ENCODE measurements at regions not wholly inside any gene's neighbourhood (a gene's known extent, or its start where the extent isn't known, plus 50 kb on each side); places are given as distances from the start of the nearest gene placed in this dataset.
"Not testable (repeated sequence)": the region's sequence is repeated elsewhere in the genome, so short reads cannot be mapped to it uniquely, and the experiment has no call there.

DNA sequence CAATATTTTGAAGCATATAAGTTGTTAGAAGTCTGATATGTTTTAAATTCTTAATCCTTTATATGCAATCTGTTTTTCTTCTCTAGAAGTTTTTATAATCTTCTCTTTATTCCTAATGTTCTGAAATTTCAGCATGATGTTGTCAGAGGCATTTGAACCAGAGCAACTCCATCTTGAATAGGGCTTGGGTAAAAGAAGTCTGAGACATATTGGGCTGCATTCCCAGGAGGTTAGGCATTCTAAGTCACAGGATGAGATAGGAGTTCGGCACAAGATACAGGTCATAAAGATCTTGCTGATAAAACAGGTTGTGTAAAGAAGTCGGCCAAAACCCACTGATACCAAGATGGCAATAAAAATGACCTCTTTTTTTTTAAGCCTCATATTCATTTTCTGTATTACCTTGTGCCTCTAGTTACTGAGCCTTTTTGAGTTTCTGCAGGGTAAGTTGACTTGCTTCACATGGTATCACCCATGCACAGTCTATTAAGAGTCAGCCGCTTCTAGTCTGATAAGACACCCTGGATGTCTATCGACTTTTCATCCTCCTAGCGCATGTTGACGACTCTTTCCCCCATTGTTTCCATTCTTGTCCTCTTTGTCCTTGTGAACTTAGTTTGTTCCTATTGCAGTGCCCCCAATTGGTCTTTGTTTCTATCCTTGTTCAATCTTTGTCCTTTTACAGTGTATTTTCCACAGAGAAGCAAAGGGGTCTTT is 80.8 kb upstream of the RNU6-1 start:
- DNase-seq: no peak

DNA sequence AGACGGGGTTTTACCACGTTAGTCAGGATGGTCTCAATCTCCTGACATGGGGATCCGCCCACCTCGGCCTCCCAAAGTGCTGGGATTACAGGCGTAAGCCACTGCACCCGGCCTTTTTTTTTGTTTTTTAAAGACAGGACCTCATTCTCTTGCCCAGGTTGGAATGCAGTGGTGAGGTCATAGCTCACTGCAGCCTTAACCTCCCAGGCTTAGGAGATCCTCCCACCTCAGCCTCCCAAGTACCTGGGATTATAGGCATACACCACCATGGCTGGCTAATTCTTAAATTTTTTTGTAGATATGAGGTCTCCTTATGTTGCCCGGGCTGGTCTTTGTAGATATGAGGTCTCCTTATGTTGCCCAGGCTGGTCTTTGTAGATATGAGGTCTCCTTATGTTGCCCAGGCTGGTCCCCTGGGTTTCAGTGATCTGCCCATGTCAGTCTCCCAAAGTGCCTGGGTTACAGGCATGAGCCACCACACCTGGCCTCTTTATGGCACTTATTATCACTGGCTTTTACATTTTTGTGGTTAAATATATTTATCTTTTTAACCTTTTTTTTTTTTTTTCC is 82.3 kb upstream of the RNU6-1 start:
- DNase-seq: no peak

DNA sequence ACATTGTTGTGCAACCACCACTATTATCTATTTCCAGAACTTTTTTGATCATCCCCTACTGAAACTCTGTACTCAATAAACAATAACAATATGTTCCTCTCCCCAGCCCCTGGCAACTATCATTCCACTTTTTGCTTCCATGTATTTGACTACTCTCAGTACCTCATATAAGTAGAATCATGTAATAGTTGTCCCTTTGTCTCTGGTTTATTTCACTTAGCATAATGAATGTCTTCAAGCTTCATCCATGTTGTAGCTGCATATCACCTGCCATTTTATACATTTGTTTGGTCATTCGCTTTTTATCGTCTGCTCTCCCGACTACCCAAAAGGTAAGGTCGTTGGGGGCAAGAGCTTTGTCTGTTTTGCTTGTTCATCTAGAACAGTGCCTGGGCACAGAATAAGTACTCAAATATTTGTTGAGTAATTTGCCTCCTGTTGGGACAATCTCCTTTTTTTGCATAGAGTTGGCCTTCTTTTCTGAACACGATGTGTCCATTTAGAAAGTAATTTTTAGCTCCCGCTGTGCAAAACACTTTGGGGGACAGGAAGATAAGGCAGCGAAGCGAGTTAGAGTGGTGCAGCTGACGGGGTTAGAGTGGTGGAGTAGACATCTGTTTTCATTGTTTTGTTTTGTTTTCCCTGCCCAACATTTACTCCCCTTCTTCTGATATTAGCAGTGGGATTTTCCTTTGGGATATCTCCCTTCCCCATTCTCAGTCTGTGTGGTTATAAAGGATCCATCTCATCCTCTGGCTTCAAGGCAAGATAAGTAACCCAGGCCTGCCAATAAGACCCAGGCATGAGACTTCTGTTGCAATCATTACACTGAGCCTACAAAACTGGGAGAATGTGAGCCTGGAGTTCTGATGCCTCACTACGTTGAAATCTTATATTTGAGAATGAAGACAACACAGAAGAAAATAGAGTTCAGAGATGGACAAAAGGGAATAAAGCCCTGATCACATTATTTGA is 83.4 kb upstream of the RNU6-1 start:
- no peak for DNase-seq

DNA sequence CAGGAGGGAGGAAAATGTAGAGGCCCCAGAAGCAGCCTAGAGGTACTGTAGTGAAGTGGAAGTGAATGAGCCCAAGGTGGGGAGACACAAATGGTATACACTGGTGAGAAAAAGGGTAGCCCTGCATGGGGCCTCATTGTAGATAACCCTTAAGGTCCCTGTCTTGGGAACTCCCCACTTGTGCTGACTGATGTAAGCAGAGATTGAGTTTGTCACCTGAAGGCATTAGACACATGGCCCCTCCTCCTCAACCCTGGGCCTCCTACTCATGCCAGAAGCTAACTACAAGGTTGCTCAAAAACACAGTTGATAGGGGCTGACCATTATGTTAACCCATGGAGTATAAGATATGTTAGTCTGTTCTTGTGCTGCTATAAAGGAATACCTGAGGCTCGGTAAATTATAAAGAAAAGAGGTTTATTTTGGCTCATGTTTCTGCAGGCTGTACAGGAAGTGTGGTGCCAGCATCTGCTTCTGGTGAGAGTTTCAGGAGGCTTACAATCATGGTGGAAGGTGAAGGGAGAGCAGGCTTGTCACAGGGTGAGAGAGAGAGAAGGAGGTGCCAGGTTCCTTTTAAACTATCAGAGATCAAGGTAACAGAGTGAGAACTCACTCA is 84.6 kb upstream of the RNU6-1 start:
- no peak for DNase-seq

DNA sequence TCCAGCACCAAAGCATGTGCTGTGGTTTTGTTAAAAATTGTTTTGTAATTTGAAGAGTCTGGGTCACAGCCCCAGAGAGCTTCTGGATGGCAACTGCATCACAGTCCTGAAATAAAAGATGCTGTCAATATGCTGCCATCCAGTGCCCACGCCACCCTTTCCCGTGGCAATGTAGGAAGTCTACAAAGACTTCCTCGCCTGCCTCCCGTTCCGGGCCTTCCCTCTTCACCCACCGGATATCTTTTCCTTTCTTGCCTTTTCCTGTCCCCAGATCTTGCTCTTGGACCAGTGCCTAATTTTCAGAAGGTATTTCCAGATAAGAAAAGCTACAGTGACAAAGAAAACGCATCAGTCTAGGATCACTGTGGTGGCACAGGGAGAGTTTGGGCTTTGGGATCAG is 85.3 kb upstream of the RNU6-1 start:
- no peak for DNase-seq

DNA sequence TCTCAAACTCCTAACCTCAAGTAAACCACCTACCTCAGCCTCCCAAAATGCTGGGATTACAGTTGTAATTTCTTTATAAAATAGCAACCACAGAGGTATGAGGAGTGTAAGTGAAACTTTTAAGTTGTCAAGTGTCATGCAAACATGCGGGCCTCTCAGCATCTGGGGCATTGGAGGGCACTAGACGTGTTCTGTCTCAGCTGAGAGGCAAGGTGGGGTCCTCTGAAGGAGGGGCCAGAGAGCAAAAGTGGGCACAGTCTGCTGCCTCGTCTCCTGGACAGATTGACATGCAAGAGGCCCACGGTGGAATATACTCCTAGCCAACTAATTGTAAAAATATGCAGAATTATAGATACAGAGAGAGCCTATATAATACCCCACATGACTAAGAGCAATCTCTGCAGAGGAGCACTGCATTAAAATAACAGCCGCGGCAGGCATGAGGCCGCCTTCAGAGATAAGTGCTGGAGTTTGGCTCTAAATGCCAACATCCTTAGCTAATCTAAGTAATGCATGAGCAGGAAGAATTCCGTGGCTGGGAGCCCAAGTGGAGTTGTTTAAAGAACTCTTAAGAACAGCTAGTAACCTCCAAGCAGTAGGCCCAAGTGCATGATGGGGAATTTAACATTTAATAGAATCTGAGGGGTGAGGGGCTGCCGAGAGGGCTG is 87.8 kb upstream of the RNU6-1 start:
- DNase-seq: no peak

DNA sequence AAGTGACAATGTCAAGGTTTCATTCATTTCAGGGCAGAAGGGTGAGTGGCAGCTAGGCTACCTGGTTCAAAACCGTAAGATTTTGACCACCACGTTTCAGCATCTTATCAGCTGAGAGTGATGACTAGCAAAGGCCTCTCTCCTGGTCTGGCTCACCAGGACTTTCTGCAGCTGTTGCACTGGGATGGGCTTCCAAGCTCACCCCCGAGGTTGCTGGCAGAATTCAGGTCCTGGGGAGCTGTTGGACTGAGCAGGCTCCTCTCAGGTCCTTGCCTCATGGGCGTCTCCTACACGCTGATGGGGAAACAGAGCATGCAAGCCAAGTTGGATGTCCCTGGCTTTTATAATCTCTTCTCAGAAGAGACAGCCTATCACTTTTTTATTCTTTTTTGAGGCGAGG is 88.8 kb upstream of the RNU6-1 start:
- DNase-seq: no peak

DNA sequence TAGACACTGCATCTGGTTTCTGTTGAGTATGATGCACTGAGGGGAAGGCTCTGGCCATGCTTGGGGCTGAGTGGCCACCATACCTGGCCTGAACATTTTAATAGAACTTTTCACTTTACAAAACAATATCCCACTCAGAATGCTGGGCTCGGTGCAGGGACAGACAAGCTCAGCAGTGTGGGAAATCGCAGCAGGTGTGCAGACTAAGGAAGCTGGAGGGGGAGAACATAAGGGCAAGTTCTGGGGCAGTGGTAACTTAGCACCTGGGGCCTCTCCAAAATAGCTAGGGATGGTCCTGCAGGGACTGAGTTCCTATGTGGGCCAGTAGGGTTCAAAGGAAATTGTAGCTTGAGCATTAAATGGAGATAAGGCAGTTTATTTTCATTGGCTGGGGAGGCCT is 90.9 kb upstream of the RNU6-1 start:
- no peak for DNase-seq

DNA sequence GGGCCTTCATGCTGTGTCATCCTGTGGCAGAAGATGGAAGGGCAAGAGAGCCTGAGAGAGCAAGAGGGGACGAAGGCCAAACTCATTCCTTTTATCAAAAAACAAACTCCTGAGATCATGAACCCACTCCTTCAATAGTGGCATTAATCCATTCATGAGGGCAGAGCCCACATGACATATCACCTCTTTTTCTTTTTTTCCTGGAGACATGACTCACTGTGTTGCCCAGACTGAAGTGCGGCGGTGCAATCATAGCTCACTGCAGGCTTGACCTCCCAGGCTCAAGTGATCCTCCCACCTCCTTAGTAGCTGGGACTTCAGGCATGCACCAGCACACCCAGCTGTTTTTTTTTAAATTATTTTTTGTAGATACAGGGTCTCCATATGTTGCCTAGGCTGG is 92.0 kb upstream of the RNU6-1 start:
- peak; percentile 24 for DNase-seq

DNA sequence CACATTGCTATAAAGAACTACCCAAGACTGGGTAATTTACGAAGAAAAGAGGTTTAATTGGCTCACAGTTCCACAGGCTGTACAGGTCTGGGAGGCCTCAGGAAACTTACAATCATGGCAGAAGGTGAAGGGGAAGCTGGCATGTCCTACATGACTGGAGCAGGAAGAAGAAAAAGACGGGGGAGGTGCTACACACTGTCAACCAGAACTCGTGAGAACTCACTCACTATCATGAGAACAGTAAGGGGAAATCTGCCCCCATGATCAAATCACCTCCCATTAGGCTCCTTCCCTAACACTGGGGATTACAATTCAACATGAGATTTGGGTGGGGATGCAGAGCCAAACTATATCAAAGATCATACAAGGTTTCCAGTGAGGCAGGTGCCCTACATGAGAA is 94.3 kb upstream of the RNU6-1 start:
- peak; percentile 11 for DNase-seq

DNA sequence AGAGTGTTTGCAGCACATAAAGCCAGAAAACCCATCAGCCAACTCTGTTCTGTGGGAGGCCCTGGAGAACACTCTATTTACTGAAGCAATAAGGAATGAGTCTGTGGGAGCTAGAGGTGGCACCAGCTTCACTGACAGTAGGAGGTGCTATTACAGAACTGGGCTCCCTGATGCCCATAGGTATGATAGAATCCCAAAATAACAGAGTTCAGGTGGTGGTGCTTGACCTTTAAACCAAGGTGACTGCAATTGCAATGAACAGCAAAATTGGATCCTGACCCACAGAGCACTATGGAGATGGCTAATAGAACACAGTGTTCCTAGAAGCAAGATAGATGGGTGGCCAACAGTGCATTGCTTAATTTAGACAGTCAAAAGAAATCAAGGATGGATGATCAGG is 95.4 kb upstream of the RNU6-1 start:
- no peak for DNase-seq

DNA sequence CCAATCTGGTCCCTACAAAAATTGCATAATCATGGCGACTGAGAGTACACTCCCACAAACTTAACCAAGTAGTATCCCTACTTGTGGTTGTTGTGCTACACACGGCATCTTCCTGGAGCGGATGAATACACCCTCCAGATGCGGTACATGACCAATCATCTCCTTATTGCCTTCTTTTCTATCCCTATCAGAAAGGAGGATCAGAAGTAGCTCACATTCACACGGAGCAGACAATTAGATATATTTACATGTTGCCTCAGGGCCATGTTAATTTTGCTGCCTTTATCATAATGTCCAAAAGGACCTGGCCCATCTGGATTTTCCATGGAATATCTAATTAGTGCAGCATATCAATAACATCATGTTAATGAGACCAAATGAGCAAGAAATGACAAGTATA is 96.4 kb upstream of the RNU6-1 start:
- DNase-seq: no peak

DNA sequence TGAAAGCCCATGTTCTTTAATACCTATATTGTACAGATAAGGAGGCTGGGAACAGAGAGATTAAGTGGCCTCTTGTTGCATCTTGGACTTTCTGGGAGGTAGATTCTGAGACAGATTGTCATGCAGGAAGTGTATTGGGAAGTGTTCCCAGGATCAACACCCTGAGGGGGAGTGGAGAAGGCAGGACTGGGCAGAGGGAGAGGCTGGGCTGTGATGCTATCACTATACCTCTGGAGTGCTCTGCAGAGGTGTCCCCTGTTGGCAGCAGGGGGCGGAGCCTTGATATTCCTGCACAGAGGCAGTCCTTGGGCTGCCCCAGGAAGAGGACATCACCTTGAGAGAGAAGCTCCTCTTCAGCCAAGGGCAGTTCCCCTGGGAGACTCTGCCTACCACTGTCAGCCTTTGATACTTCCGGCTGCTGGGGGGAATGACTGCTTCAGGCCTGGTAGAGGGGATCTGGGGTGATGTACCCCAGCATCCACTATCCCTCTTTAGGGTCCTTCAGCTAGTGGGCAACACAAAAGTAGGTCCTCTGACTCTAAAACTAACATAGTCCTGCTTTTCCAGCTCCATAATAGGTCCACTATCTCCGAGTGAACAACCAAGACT is 97.4 kb upstream of the RNU6-1 start:
- DNase-seq: no peak

DNA sequence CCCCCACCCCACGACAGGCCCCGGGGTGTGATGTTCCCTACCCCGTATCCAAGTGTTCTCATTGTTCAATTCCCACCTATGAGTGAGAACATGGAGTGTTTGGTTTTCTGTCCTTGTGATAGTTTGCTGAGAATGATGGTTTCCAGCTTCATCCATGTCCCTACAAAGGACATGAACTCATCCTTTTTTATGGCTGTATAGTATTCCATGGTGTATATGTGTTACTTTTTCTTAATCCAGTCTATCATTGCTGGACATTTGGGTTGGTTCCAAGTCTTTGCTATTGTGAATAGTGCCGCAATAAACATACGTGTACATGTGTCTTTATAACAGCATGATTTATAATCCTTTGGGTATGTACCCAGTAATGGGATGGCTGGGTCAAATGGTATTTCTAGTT is 99.3 kb upstream of the RNU6-1 start:
- not testable (repeated sequence) for DNase-seq

DNA sequence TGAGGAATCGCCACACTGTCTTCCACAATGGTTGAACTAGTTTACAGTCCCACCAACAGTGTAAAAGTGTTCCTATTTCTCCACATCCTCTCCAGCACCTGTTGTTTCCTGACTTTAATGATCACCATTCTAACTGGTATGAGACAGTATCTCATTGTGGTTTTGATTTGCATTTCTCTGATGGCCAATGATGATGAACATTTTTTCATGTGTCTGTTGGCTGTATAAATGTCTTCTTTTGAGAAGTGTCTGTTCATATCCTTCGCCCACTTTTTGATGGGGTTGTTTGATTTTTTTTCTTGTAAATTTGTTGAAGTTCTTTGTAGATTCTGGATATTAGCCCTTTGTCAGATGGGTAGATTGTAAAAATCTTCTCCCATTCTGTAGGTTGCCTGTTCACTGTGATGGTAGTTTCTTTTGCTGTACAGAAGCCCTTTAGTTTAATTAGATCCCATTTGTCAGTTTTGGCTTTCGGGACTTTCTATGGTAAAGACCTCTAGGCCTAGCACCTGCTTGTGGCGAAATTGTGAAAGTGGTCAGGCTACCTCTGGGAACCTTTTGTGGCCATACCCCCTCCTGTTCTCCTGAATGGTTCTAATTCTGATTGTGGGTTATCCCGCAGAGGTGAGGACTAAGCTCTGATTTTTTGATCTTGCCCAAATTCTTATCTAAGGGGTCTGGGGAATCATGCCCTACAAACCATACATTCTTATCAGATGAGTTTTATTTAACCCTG is 99.9 kb upstream of the RNU6-1 start:
- DNase-seq: not testable (repeated sequence)

DNA sequence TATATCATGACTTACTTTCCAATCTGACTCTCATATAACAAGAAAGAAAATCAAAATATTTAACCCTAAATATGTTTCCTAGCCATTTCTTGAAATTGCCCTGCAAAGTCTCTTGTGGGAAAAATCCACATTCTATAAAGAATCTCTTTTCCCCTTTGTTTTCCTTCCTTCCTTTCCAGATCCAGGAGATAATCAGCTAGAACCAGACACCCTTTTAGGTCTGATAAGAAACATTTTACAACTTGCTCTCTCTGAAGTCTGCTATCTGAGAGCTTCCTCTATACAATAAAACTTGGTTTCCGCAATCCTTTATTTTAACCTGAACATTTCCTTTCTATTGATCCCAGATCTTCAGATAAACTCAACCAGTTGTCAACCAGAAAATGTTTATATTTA is 100.5 kb upstream of the RNU6-1 start:
- no peak for DNase-seq

DNA sequence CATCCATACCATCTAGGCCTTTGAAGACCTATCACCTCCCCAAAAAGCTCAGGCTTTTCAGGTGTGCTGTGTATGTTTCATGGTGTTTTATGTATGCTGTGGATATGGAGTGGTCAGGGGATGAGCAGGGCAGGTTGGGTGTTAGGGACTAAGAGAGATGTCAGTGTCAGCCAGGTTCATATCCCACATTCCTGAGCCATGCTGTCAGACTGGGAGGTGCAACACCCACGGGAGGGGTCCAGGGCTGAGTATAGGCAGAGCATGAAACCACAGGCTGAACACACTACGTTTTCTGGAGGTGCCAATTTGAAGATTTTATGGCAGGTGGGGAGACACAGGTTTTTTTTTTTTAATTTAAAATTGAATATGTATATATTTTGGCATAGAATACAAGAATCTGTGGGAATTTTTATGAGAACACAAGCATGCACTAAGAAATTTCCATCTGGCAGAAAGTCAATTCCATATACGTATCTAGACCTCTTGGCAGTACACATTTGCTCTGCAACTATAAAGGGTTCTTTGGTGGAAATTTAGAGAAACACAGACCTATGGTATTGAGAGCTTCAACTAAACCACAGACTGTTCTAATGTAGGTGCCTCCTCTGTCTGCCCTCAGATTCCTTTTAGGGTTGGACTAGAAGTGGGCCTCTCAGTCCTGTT is 101.9 kb upstream of the RNU6-1 start:
- no peak for DNase-seq

DNA sequence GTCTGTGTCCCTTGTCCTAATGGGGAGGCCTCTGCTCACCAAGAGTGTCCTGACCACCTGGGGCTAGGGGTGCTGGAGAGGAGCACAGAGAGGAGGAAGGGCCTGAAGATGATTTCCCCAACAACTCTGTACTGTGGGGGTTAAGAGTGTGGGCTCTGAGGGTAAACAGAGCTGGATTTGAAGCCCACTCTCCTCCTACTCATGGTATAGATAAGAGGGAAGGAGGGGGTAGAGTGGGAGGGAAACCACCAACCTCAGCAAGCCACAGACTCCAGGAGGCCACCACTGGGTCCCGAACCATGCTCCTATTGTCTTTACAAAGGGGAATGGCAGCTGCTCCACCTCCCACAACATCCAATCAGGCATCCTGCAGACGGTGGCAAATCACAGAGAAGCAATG is 103.6 kb upstream of the RNU6-1 start:
- no peak for DNase-seq

DNA sequence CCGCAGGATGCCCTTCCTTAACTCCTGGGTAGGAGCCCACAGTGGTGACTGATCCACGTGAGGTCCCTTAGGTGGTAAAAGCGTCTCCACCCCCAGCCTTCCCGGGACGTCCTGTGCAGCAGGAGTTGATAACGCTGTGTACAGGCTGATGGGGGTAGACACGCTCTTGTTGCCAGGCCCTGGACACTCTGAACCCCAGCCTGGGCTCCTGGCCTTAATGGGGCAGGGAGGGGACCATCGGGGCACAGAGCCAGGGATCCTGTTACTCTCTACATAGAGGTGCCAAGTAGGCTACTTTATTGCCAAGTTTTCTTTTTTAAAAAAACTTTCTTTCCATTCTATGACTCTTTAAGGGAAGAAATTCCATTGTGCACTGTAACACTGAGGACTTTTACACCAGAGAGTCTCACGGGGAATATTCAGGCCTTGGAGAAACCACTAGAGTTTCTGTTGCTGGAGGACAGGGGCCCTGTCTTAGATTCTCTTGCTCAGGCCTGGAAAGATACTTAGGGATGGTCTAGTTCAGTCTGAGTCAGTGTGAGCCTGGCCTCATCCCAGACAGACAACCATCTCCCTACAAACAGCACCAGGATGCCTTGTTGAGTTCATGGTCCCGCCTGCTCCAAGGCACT is 104.3 kb upstream of the RNU6-1 start:
- DNase-seq: no peak

DNA sequence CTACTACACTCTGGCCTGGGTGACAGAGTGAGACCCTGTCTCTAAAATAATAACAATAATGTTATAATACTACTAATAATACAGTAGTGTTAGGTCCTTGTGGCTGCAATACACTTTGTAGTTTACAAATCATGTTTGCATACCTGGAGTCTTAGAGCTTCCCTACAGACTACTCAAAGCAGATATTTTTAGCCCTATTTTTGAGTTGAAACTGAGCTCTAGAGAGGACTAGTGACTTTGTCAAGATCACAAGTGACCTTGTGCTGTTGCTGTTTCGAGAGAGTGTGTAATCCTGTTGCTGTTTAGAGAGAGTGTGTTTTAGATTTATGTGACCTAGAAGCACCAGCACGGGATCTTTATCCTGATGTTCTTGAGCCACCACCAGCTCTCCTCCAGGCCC is 105.3 kb upstream of the RNU6-1 start:
- DNase-seq: no peak

Measured in suppressor macrophage treated with lipopolysaccharide for 4 hours (primary cell).